Muscle of leg (tissue), 3 donors: ENCODE measurements at regions not wholly inside any gene's neighbourhood (a gene's known extent, or its start where the extent isn't known, plus 50 kb on each side); places are given as distances from the start of the nearest gene placed in this dataset.

Experiments
- DNase-seq: peaks from one replicate; pipeline ENCODE4 v3.0.0; 2013
- H3K27ac ChIP-seq: one replicate; pipeline ENCODE4 v1.5.1; 2013; ENCODE audit warnings: mild to moderate bottlenecking, low read length, control low read depth
- H3K27me3 ChIP-seq: one replicate; pipeline ENCODE4 v1.6.1; 2013; ENCODE audit warnings: low read length; ENCODE audit not compliant: control insufficient read depth, insufficient read depth
- H3K36me3 ChIP-seq: one replicate; pipeline ENCODE4 v1.6.1; 2013; ENCODE audit warnings: low read length; ENCODE audit not compliant: control insufficient read depth, insufficient read depth
- H3K4me1 ChIP-seq: one replicate; pipeline ENCODE4 v1.6.1; 2013; ENCODE audit warnings: low read length; ENCODE audit not compliant: control insufficient read depth, insufficient read depth
- H3K4me3 ChIP-seq: one replicate; pipeline ENCODE4 v1.5.1; 2013; ENCODE audit warnings: low read length, control low read depth
- H3K9me3 ChIP-seq: replicated peaks from 2 replicates; pipeline ENCODE4 v1.6.1; 2013; ENCODE audit warnings: low read depth, low read length; ENCODE audit not compliant: control insufficient read depth
- WGBS: methylation state at CpG from one replicate; pipeline ENCODE4 v1.1.5; 2013; ENCODE audit warnings: missing lambda C conversion rate; ENCODE audit not compliant: insufficient coverage; 5-methylcytosine and 5-hydroxymethylcytosine counted together

DNA sequence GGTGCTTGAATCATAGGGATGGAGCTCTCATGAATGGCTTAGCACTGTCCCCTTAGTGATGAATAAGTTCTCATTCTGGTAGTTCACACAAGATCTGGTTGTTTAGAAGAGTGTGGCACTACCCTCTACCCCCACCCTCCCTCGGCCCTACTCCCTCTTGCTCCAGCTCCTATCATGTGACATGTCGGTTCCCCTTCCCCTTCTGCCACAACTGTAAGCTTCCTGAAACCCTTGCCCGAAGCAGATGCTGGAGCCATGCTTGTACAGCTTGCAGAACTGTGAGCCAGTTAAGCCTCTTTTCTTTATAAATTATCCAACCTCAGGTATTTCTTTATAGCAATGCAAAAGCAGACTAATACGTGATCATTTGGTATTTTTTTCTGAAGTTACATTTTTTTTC lies 1012.6 kb downstream of the BCL11A start:
- WGBS: 59% methylated on average over 3 of the region's 4 CpGs
- DNase-seq: no peak
- Histone ChIP-seq H3K27ac (no peak overlapping the region), H3K27me3 (no peaks in the 10 kb centered on the region), H3K4me1 (no peaks in the 10 kb centered on the region), H3K9me3 (no peaks in the 10 kb centered on the region), H3K36me3 (no peaks in the 10 kb centered on the region), H3K4me3 (no peak overlapping the region)

- Histone ChIP-seq H3K27me3 (no peaks in the 10 kb centered on the region), H3K27ac (no peak overlapping the region), H3K4me1 (no peaks in the 10 kb centered on the region), H3K36me3 (no peaks in the 10 kb centered on the region), H3K9me3 (no peaks in the 10 kb centered on the region), H3K4me3 (no peak overlapping the region)
- no CpG with 5 or more reads among the region's 2 CpGs for WGBS
- peak; percentile 32 for DNase-seq
Observed at GRCh38 chr2:59538398-59538911, 1015.0 kb downstream of the BCL11A start.

DNA sequence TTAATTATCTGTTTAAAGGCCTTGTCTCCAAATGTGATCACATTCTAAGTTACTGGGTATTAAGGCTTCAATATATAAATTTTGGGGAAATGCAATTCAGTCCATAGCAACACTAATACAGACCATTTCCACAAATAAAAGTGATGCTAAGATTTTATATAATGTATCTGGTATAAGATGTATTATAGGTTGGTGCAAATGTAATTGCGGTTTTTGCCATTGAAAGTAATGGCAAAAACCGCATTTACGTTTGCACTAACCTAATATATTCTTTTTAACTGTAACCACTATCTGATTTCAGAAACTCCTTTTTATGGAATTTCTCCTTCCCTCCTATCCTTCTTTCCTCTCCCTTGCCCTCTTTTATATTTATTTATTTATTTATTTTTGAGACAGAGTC lies 1020.6 kb downstream of the BCL11A start:
- no peaks in the 10 kb centered on the region for H3K4me1 ChIP-seq
- no peak for DNase-seq
- no CpG with 5 or more reads among the region's 3 CpGs for WGBS

GRCh38 chr2:59530258-59530657 lies 1023.2 kb downstream of the BCL11A start:
- Histone ChIP-seq H3K36me3 (no peaks in the 10 kb centered on the region), H3K9me3 (no peaks in the 10 kb centered on the region), H3K4me1 (no peaks in the 10 kb centered on the region), H3K27me3 (no peaks in the 10 kb centered on the region), H3K27ac (no peak overlapping the region), H3K4me3 (no peak overlapping the region)
- 50% methylated on average over 1 of the region's 1 CpG for WGBS
- peak; percentile 33 for DNase-seq

More for the DNA sequence above, 1020.6 kb downstream of the BCL11A start:
- no peaks in the 10 kb centered on the region for H3K27me3 ChIP-seq
- H3K27ac ChIP-seq: no peak overlapping the region
- no peaks in the 10 kb centered on the region for H3K36me3 ChIP-seq
- H3K9me3 ChIP-seq: no peaks in the 10 kb centered on the region
- no peak overlapping the region for H3K4me3 ChIP-seq

DNA sequence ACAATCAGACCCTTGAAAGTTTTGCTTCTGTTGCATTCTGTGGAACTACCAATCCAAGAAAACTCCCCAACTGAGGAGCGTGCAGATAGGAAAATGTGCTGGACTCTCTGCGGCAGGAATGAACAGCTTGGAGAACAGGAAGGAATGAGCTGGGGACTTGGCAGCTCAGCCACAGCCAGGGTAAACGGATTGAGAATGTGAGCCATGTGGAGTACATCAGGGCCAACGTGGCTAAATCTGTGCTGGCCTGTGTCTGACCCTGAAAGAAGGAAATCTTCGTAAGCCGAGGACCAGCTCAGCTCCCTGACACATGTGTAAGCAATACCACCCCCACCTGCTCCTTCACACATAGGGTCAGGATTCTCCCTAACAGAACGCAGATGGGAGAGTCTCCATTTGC lies 1023.7 kb downstream of the BCL11A start:
- no peaks in the 10 kb centered on the region for H3K4me1 ChIP-seq
- H3K27ac ChIP-seq: no peak overlapping the region
- no peaks in the 10 kb centered on the region for H3K36me3 ChIP-seq
- DNase-seq: peak; percentile 39
- no peaks in the 10 kb centered on the region for H3K9me3 ChIP-seq
- no peaks in the 10 kb centered on the region for H3K27me3 ChIP-seq
- no peak overlapping the region for H3K4me3 ChIP-seq
- WGBS: 30% methylated on average over 6 of the region's 7 CpGs

DNA sequence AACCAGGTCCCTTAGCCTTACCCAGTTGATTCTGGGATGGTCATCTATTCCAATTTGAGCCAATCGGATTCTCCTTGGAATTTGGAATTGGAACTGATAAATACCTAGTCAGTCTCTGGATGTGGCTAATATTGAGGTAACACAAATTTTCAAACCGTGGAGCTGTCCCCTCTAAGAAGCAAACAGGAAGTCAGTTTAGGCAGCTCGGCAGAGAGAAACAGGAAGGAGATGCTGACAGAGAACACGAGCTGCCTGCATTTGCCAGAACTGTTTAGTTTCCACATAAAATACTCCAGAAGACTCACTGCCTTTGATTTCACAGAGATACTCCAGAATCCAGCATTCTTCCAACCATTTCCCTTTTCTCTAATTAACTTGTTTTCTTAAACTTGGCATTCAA lies 1024.9 kb downstream of the BCL11A start:
- DNase-seq: no peak
- H3K27ac ChIP-seq: no peak overlapping the region
- no peak overlapping the region for H3K4me3 ChIP-seq
- no peaks in the 10 kb centered on the region for H3K27me3 ChIP-seq
- H3K9me3 ChIP-seq: no peaks in the 10 kb centered on the region
- no peaks in the 10 kb centered on the region for H3K4me1 ChIP-seq
- no peaks in the 10 kb centered on the region for H3K36me3 ChIP-seq
- WGBS: 0% methylated on average over 2 of the region's 4 CpGs

GRCh38 chr2:59502981-59503380 lies 1050.5 kb downstream of the BCL11A start:
- Histone ChIP-seq H3K9me3 (no peaks in the 10 kb centered on the region), H3K27me3 (no peaks in the 10 kb centered on the region), H3K36me3 (no peaks in the 10 kb centered on the region), H3K4me1 (no peaks in the 10 kb centered on the region), H3K27ac (no peak overlapping the region), H3K4me3 (no peak overlapping the region)
- no peak for DNase-seq

DNA sequence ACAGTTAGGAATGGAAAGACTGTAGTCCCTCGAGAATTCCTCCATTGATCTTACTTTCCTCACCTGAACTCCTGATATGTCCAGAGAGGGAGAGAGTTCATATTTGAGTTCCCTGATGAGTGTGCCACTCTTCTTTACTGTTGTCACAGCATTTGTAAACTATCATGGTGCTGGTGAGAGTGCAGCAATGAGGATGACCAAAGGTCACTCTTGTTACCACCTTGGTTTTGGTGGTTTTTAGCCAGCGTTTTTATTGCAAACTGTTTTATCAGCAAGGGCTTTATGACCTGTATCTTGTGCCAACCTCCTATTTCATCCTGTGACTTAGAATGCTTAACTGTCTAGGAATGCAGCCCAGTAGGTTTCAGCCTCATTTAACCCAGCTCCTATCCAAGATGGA lies 1062.5 kb downstream of the BCL11A start:
- Histone ChIP-seq H3K4me1 (no peaks in the 10 kb centered on the region), H3K4me3 (no peak overlapping the region), H3K27ac (no peak overlapping the region), H3K9me3 (no peaks in the 10 kb centered on the region), H3K36me3 (no peaks in the 10 kb centered on the region), H3K27me3 (no peaks in the 10 kb centered on the region)
- no peak for DNase-seq
- no CpG with 5 or more reads among the region's 2 CpGs for WGBS

GRCh38 chr2:59490192-59490591 lies 1063.3 kb downstream of the BCL11A start:
- Histone ChIP-seq H3K27ac (no peak overlapping the region), H3K9me3 (no peaks in the 10 kb centered on the region), H3K36me3 (no peaks in the 10 kb centered on the region), H3K27me3 (no peaks in the 10 kb centered on the region), H3K4me3 (no peak overlapping the region), H3K4me1 (no peaks in the 10 kb centered on the region)
- no peak for DNase-seq
- WGBS: no CpG with 5 or more reads among the region's 2 CpGs

DNA sequence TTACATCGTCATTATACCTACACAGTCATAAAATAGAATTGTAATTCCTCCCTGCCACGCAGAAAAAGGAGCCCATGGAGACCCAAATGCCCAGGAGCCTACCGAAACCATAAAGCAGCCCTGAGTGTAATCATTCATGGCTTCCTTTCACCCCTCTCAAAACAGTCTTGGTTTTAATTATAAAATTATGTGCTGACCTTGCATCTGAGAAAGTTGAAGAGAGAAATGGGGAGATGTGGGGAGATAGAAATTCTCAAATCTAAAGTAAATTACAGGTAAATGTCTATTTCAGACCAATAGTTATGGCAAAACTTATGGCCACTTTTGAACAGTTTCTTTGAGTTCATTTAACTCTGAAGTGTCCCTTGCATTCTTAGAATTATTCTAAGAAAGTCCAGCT lies 1068.8 kb downstream of the BCL11A start:
- Histone ChIP-seq H3K36me3 (no peaks in the 10 kb centered on the region), H3K4me1 (no peaks in the 10 kb centered on the region), H3K27ac (no peak overlapping the region), H3K27me3 (no peaks in the 10 kb centered on the region), H3K9me3 (peaks cover 2% of the 10 kb centered on the region), H3K4me3 (no peak overlapping the region)
- WGBS: no CpG with 5 or more reads among the region's 3 CpGs
- DNase-seq: no peak

DNA sequence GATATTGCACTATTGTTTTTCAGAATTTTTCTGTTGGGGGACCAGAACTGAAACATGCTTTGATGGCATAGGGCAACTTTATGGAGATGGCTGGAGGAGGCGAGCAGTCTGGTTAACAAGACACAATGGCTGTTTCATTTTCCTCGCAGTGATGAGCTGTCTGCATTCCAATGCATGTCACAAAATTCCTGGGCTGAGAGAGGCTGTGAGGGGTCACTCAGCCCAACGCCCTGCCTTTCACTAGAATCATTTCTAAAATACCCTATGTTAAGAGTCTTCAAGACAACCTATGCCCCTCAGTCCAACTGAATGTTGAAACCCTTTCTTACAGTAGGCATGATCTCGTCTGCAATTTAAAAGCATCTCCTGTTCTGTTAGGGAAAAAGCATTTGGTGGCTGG lies 1090.0 kb downstream of the BCL11A start:
- H3K4me1 ChIP-seq: no peaks in the 10 kb centered on the region
- 38% methylated on average over 2 of the region's 4 CpGs for WGBS

More for the DNA sequence above, 1090.0 kb downstream of the BCL11A start:
- H3K9me3 ChIP-seq: peaks cover 3% of the 10 kb centered on the region
- H3K4me3 ChIP-seq: no peak overlapping the region
- DNase-seq: no peak
- no peaks in the 10 kb centered on the region for H3K27me3 ChIP-seq
- no peak overlapping the region for H3K27ac ChIP-seq
- H3K36me3 ChIP-seq: no peaks in the 10 kb centered on the region
